ENCODE measurements at regions not wholly inside any gene's neighbourhood (a gene's known extent, or its start where the extent isn't known, plus 50 kb on each side); places are given as distances from the start of the nearest gene placed in this dataset.

- no peak for TF ChIP-seq CTCF (IDR thresholded peaks at IDR 0.05)
- intact Hi-C loops (cut with micrococcal nuclease) = no loop called here
- H3K9me3 Mint-ChIP-seq = peaks cover 13% of the 10 kb centered on the region
- no peaks in the 10 kb centered on the region for H3K4me1 Mint-ChIP-seq
- H3K27ac Mint-ChIP-seq = no peak overlapping the region
- DNase-seq (no peak), ATAC-seq (ENCODE audit: low read depth) (no peak)
- POLR2A ChIA-PET = no interaction called here
- no peaks in the 10 kb centered on the region for H3K36me3 Mint-ChIP-seq (ENCODE audit: low read depth)
- CTCF ChIA-PET = no interaction called here
- no peaks in the 10 kb centered on the region for H3K27me3 Mint-ChIP-seq
- H3K4me3 Mint-ChIP-seq = no peak overlapping the region
These were observed 510.5 kb upstream of the CCDC179 start for GRCh38 chr11:23370580-23371275.

GRCh38 chr11:23377909-23378308, 517.6 kb upstream of the CCDC179 start:
- intact Hi-C loops (cut with micrococcal nuclease) = no loop called here
- no peak for TF ChIP-seq CTCF (IDR thresholded peaks at IDR 0.05)
- ChIA-PET CTCF (no interaction called here), POLR2A (no interaction called here)
- DNase-seq = no peak
- Mint-ChIP-seq H3K4me1 (no peaks in the 10 kb centered on the region), H3K9me3 (peaks cover 4% of the 10 kb centered on the region), H3K36me3 (ENCODE audit: low read depth) (no peaks in the 10 kb centered on the region), H3K4me3 (no peak overlapping the region), H3K27me3 (no peaks in the 10 kb centered on the region), H3K27ac (no peak overlapping the region)
- no peak for ATAC-seq (ENCODE audit: low read depth)

GRCh38 chr11:23391031-23391430, 530.8 kb upstream of the CCDC179 start:
- ChIA-PET CTCF (no interaction called here), POLR2A (no interaction called here)
- H3K27ac Mint-ChIP-seq = no peak overlapping the region
- no peaks in the 10 kb centered on the region for H3K27me3 Mint-ChIP-seq
- H3K36me3 Mint-ChIP-seq (ENCODE audit: low read depth) = no peaks in the 10 kb centered on the region
- no peak for TF ChIP-seq CTCF (IDR thresholded peaks at IDR 0.05)
- ATAC-seq (ENCODE audit: low read depth) (no peak), DNase-seq (no peak)
- intact Hi-C loops (cut with micrococcal nuclease) = no loop called here
- no peak overlapping the region for H3K4me3 Mint-ChIP-seq
- H3K9me3 Mint-ChIP-seq = no peaks in the 10 kb centered on the region
- H3K4me1 Mint-ChIP-seq = no peaks in the 10 kb centered on the region

- TF ChIP-seq CTCF (IDR thresholded peaks at IDR 0.05) = no peak
- intact Hi-C loops (cut with micrococcal nuclease) = no loop called here
- H3K27me3 Mint-ChIP-seq = no peaks in the 10 kb centered on the region
- no peak for ATAC-seq (ENCODE audit: low read depth)
- no peak overlapping the region for H3K4me3 Mint-ChIP-seq
- POLR2A ChIA-PET = no interaction called here
- no peaks in the 10 kb centered on the region for H3K4me1 Mint-ChIP-seq
- no peak for DNase-seq
- no peaks in the 10 kb centered on the region for H3K9me3 Mint-ChIP-seq
- CTCF ChIA-PET = no interaction called here
- no peaks in the 10 kb centered on the region for H3K36me3 Mint-ChIP-seq (ENCODE audit: low read depth)
- H3K27ac Mint-ChIP-seq = no peak overlapping the region
These were observed 537.8 kb upstream of the CCDC179 start for GRCh38 chr11:23398052-23398451.

GRCh38 chr11:23399995-23400394, 539.7 kb upstream of the CCDC179 start:
- ChIA-PET CTCF (no interaction called here), POLR2A (no interaction called here)
- Mint-ChIP-seq H3K9me3 (no peaks in the 10 kb centered on the region), H3K27ac (no peak overlapping the region), H3K4me1 (no peaks in the 10 kb centered on the region), H3K36me3 (ENCODE audit: low read depth) (no peaks in the 10 kb centered on the region), H3K4me3 (no peak overlapping the region), H3K27me3 (no peaks in the 10 kb centered on the region)
- no peak for TF ChIP-seq CTCF (IDR thresholded peaks at IDR 0.05)
- intact Hi-C loops (cut with micrococcal nuclease) = no loop called here
- ATAC-seq (ENCODE audit: low read depth) (no peak), DNase-seq (no peak)
